Neural cell (in vitro differentiated cells): ENCODE measurements at regions not wholly inside any gene's neighbourhood (a gene's known extent, or its start where the extent isn't known, plus 50 kb on each side); places are given as distances from the start of the nearest gene placed in this dataset.

Source experiments
- H2AFZ ChIP-seq: fragments of 200-600, 300-800 bp; sonication (generic), shearing (Covaris generic); 2 replicates; pipeline ENCODE4 v1.6.0; 2014; ENCODE audit warnings: low read depth, mild to moderate bottlenecking, antibody characterized with exemption, low read length, moderate library complexity
- H3F3A ChIP-seq: fragments of 200-600 bp; shearing (Covaris generic); 2 replicates; pipeline ENCODE4 v1.6.1; 2016; ENCODE audit warnings: mild to moderate bottlenecking, moderate library complexity, mixed read lengths, antibody characterized with exemption, low read length; ENCODE audit not compliant: insufficient read depth, poor library complexity, severe bottlenecking
- H3K27ac ChIP-seq: fragments of 200-600, 300-800 bp; sonication (generic), shearing (Covaris generic); 2 replicates; pipeline ENCODE4 v1.5.1; 2014; ENCODE audit warnings: mild to moderate bottlenecking, low read length, moderate library complexity
- H3K27me3 ChIP-seq: fragments of 300-800, 200-600 bp; sonication (generic), shearing (Covaris generic); 2 replicates; pipeline ENCODE4 v1.6.0; 2014; ENCODE audit warnings: mild to moderate bottlenecking, low read depth, low read length, moderate library complexity; ENCODE audit not compliant: insufficient read depth
- H3K36me3 ChIP-seq: fragments of 300-800, 200-600 bp; sonication (generic), shearing (Covaris generic); 2 replicates; pipeline ENCODE4 v1.5.1; 2014; ENCODE audit warnings: mild to moderate bottlenecking, antibody characterized with exemption, low read length, moderate library complexity; ENCODE audit not compliant: insufficient read depth
- H3K4me2 ChIP-seq: fragments of 300-800, 200-600 bp; sonication (generic), shearing (Covaris generic); 2 replicates; pipeline ENCODE4 v1.6.0; 2014; ENCODE audit warnings: mild to moderate bottlenecking, low read length
- H3K4me3 ChIP-seq: fragments of 300-800, 200-600 bp; sonication (generic), shearing (Covaris generic); 2 replicates; pipeline ENCODE4 v1.5.1; 2014; ENCODE audit warnings: mild to moderate bottlenecking, low read length, moderate library complexity
- H3K79me2 ChIP-seq: fragments of 200-600 bp; shearing (Covaris generic); replicated peaks from 2 replicates; pipeline ENCODE4 v1.6.0; 2014; ENCODE audit warnings: mild to moderate bottlenecking, low read length, moderate library complexity; ENCODE audit not compliant: insufficient read depth
- H3K9ac ChIP-seq: fragments of 300-800, 200-600 bp; sonication (generic), shearing (Covaris generic); 2 replicates; pipeline ENCODE4 v1.6.1; 2016; ENCODE audit warnings: mild to moderate bottlenecking, low read length, mixed read lengths
- H3K9me2 ChIP-seq: fragments of 200-600 bp; shearing (Covaris generic); 2 replicates; pipeline ENCODE4 v1.6.1; 2016; ENCODE audit warnings: mild to moderate bottlenecking, low read length, mixed read lengths; ENCODE audit not compliant: insufficient read depth
- H3K9me3 ChIP-seq: fragments of 200-600, 300-800 bp; sonication (generic), shearing (Covaris generic); 2 replicates; pipeline ENCODE4 v1.6.1; 2016; ENCODE audit warnings: mild to moderate bottlenecking, mixed run types, low read length, moderate library complexity, mixed read lengths
- H4K20me1 ChIP-seq: fragments of 200-600 bp; shearing (Covaris generic); 2 replicates; pipeline ENCODE4 v1.6.1; 2016; ENCODE audit warnings: mild to moderate bottlenecking, mixed run types; ENCODE audit not compliant: insufficient read depth
- EP300 ChIP-seq: fragments of 450-650 bp; conservative IDR thresholded peaks from 2 replicates; pipeline ENCODE4 v1.6.1; 2014; ENCODE audit warnings: antibody characterized with exemption, mild to moderate bottlenecking, moderate library complexity; ENCODE audit not compliant: poor library complexity, severe bottlenecking
- EZH2 ChIP-seq: fragments of 200-600, 300-800 bp; shearing (Covaris generic), sonication (generic); IDR thresholded peaks from 2 replicates; pipeline ENCODE4 v1.6.1; 2014; ENCODE audit warnings: antibody characterized with exemption, low read length, borderline replicate concordance, mild to moderate bottlenecking; ENCODE audit not compliant: insufficient read depth, poor library complexity, severe bottlenecking
- MXI1 ChIP-seq: fragments of 450-650 bp; conservative IDR thresholded peaks from 2 replicates; pipeline ENCODE4 v1.6.1; 2014; ENCODE audit warnings: antibody characterized with exemption, mild to moderate bottlenecking; ENCODE audit not compliant: poor library complexity, severe bottlenecking
- POLR2AphosphoS5 ChIP-seq: IDR thresholded peaks from 2 replicates; pipeline ENCODE4 v1.6.1; 2012
- RAD21 ChIP-seq: fragments of 450-650 bp; conservative IDR thresholded peaks from 2 replicates; pipeline ENCODE4 v1.6.1; 2014; ENCODE audit warnings: antibody characterized with exemption, mild to moderate bottlenecking, moderate library complexity
- SMC3 ChIP-seq: fragments of 450-650 bp; conservative IDR thresholded peaks from 2 replicates; pipeline ENCODE4 v1.6.1; 2014; ENCODE audit warnings: antibody characterized with exemption, mild to moderate bottlenecking, moderate library complexity; ENCODE audit not compliant: poor library complexity
- TAF1 ChIP-seq: IDR thresholded peaks from 2 replicates; pipeline ENCODE4 v1.6.1; 2012; ENCODE audit warnings: low read depth
- TF ChIP-seq, protein P1 (sequence below): fragments of 450-650 bp; IDR thresholded peaks from 2 replicates; pipeline ENCODE4 v1.5.1; 2014; ENCODE audit warnings: antibody characterized with exemption, mild to moderate bottlenecking, moderate library complexity; ENCODE audit not compliant: poor library complexity, severe bottlenecking
- TF ChIP-seq, protein P2 (sequence below): IDR thresholded peaks from 2 replicates; pipeline ENCODE4 v1.6.1; 2012; ENCODE audit warnings: borderline replicate concordance

DNA sequence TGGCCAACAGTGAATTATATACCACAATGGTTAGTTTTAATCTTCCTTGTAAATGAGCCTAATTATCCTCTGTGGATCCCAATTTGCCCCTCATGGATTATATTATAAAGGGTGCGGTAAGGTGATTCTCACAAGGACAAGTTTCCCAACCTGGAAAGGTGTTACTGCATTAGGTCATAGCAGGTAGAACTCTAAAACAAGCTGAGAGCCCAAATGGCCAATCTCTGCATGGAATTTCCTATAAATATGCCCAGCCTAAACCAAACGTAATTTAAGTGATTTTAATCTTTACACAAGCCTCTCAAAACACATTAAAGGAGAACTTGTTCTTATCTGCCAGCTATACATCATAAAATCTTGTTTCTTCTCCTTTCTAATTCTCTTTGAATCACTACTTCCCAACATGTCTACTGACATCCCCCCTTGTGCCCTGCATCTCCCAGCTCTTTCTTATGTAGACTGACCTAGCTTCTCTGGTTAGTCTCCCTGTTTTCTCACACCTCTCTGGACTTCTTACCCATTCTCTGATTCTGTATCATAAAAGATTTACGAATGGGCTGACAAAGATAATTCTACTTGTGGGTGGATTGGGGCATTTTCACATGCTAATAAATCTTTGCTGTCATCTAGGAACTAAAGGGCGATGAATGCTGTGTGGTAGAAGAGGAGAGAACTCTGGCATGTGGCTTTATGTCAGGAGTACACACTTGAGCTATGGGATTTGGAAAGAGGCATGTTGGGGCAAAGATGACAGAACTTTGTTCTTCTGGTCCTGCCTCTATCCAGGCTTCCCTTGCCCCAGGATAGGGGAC is 94.3 kb upstream of the PGRMC2 start:
- no peak overlapping the region for H3K4me2 ChIP-seq
- no peak overlapping the region for H3K27ac ChIP-seq
- no peaks in the 10 kb centered on the region for H3K36me3 ChIP-seq
- no peaks in the 10 kb centered on the region for H3K9me3 ChIP-seq
- no peak overlapping the region for H3K9ac ChIP-seq
- no peaks in the 10 kb centered on the region for H3F3A ChIP-seq
- H3K27me3 ChIP-seq, result no peaks in the 10 kb centered on the region
- H3K4me3 ChIP-seq, result no peak overlapping the region
- H2AFZ ChIP-seq, result no peak overlapping the region
- TF ChIP-seq TAF1 (no peak), POLR2AphosphoS5 (no peak), EP300 (no peak), EZH2 (no peak), RAD21 (no peak), MXI1 (no peak), SMC3 (no peak)
- TF ChIP-seq, protein P1, sequence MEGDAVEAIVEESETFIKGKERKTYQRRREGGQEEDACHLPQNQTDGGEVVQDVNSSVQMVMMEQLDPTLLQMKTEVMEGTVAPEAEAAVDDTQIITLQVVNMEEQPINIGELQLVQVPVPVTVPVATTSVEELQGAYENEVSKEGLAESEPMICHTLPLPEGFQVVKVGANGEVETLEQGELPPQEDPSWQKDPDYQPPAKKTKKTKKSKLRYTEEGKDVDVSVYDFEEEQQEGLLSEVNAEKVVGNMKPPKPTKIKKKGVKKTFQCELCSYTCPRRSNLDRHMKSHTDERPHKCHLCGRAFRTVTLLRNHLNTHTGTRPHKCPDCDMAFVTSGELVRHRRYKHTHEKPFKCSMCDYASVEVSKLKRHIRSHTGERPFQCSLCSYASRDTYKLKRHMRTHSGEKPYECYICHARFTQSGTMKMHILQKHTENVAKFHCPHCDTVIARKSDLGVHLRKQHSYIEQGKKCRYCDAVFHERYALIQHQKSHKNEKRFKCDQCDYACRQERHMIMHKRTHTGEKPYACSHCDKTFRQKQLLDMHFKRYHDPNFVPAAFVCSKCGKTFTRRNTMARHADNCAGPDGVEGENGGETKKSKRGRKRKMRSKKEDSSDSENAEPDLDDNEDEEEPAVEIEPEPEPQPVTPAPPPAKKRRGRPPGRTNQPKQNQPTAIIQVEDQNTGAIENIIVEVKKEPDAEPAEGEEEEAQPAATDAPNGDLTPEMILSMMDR, result no peak
- TF ChIP-seq, protein P2, sequence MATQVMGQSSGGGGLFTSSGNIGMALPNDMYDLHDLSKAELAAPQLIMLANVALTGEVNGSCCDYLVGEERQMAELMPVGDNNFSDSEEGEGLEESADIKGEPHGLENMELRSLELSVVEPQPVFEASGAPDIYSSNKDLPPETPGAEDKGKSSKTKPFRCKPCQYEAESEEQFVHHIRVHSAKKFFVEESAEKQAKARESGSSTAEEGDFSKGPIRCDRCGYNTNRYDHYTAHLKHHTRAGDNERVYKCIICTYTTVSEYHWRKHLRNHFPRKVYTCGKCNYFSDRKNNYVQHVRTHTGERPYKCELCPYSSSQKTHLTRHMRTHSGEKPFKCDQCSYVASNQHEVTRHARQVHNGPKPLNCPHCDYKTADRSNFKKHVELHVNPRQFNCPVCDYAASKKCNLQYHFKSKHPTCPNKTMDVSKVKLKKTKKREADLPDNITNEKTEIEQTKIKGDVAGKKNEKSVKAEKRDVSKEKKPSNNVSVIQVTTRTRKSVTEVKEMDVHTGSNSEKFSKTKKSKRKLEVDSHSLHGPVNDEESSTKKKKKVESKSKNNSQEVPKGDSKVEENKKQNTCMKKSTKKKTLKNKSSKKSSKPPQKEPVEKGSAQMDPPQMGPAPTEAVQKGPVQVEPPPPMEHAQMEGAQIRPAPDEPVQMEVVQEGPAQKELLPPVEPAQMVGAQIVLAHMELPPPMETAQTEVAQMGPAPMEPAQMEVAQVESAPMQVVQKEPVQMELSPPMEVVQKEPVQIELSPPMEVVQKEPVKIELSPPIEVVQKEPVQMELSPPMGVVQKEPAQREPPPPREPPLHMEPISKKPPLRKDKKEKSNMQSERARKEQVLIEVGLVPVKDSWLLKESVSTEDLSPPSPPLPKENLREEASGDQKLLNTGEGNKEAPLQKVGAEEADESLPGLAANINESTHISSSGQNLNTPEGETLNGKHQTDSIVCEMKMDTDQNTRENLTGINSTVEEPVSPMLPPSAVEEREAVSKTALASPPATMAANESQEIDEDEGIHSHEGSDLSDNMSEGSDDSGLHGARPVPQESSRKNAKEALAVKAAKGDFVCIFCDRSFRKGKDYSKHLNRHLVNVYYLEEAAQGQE, result no peak
- no peaks in the 10 kb centered on the region for H3K79me2 ChIP-seq
- H3K9me2 ChIP-seq, result no peaks in the 10 kb centered on the region
- no peaks in the 10 kb centered on the region for H4K20me1 ChIP-seq

DNA sequence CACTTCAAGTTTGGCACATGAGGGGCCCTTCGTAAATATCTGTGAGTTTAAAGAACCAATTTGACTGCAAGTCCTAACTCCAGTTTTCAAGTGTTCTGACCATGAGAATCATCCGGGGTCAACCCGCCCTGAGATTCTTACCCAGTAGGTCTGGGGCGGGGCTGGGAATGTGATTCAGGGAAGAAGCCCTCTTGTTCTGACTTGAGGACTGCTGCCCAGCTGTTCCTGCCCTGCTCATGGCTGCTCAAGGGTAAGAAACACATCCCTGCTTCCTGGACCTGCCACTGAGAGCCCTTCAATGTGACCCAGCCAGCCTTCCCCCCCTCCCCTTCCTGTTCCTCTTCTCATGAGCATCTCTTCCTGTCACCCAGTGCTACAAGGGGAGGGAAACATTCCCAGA is 92.7 kb upstream of the PGRMC2 start:
- H3K9ac ChIP-seq, result no peak overlapping the region
- no peak overlapping the region for H3K4me2 ChIP-seq
- no peaks in the 10 kb centered on the region for H3K9me2 ChIP-seq
- H3K4me3 ChIP-seq, result no peak overlapping the region
- no peak overlapping the region for H3K27ac ChIP-seq
- TF ChIP-seq RAD21, result no peak
- TF ChIP-seq EZH2, result no peak
- no peak for TF ChIP-seq POLR2AphosphoS5
- no peak for TF ChIP-seq EP300
- TF ChIP-seq, protein P2, result no peak
- TF ChIP-seq TAF1, result no peak
- TF ChIP-seq MXI1, result no peak
- no peak for TF ChIP-seq SMC3
- TF ChIP-seq, protein P1, result no peak
- no peaks in the 10 kb centered on the region for H3K36me3 ChIP-seq
- no peaks in the 10 kb centered on the region for H3F3A ChIP-seq
- H2AFZ ChIP-seq, result no peak overlapping the region
- H4K20me1 ChIP-seq, result no peaks in the 10 kb centered on the region
- H3K9me3 ChIP-seq, result no peaks in the 10 kb centered on the region
- H3K27me3 ChIP-seq, result no peaks in the 10 kb centered on the region
- H3K79me2 ChIP-seq, result no peaks in the 10 kb centered on the region
